Activated CD8-positive, alpha-beta T cell treated with anti-CD3 and anti-CD28 coated beads for 36 hours (primary cell): ENCODE measurements at regions not wholly inside any gene's neighbourhood (a gene's known extent, or its start where the extent isn't known, plus 50 kb on each side); places are given as distances from the start of the nearest gene placed in this dataset.

ENCODE experiments used
- ATAC-seq: fragments of 200-7000 bp; cut with Tn5 transposase; one replicate; pipeline ENCODE4 v1.10.0; 2021; ENCODE audit warnings: mild to moderate bottlenecking, moderate library complexity
- CTCF ChIA-PET: fragments of 350-600 bp; sonication (Branson Sonifier 250); formaldehyde crosslinking; loops from one replicate; lab custom pipeline; 2021; ENCODE audit warnings: antibody characterized with exemption; lab: Charles Lee
- POLR2A ChIA-PET: fragments of 350-600 bp; sonication (Branson Sonifier 250); formaldehyde crosslinking; loops from one replicate; lab custom pipeline; 2021; ENCODE audit warnings: antibody characterized with exemption; lab: Charles Lee
- DNase-seq: peaks from one replicate; pipeline ENCODE4 v3.0.0-alpha.2; 2020
- H3K27ac Mint-ChIP-seq: one replicate; pipeline ENCODE4 v1.8.0; 2021; ENCODE audit warnings: mild to moderate bottlenecking, mixed read lengths
- H3K27me3 Mint-ChIP-seq: one replicate; pipeline ENCODE4 v1.8.0; 2021; ENCODE audit warnings: mixed read lengths
- H3K36me3 Mint-ChIP-seq: one replicate; pipeline ENCODE4 v1.8.0; 2021; ENCODE audit warnings: low read depth, mixed read lengths
- H3K4me1 Mint-ChIP-seq: one replicate; pipeline ENCODE4 v1.8.0; 2021; ENCODE audit warnings: low read depth, mixed read lengths
- H3K4me3 Mint-ChIP-seq: one replicate; pipeline ENCODE4 v1.8.0; 2021; ENCODE audit warnings: mild to moderate bottlenecking, moderate library complexity, mixed read lengths
- H3K9me3 Mint-ChIP-seq: one replicate; pipeline ENCODE4 v1.8.0; 2021; ENCODE audit warnings: mixed read lengths
- intact Hi-C: fragments of 100-400 bp; cut with micrococcal nuclease; formaldehyde crosslinking; loops from one replicate; pipeline ENCODE4 v1.10.0; 2022
- TF ChIP-seq, protein P1 (sequence below): fragments of 200-600 bp; IDR thresholded peaks from one replicate; pipeline ENCODE4 v1.8.0; 2022; ENCODE audit warnings: antibody characterized with exemption, mild to moderate bottlenecking

DNA sequence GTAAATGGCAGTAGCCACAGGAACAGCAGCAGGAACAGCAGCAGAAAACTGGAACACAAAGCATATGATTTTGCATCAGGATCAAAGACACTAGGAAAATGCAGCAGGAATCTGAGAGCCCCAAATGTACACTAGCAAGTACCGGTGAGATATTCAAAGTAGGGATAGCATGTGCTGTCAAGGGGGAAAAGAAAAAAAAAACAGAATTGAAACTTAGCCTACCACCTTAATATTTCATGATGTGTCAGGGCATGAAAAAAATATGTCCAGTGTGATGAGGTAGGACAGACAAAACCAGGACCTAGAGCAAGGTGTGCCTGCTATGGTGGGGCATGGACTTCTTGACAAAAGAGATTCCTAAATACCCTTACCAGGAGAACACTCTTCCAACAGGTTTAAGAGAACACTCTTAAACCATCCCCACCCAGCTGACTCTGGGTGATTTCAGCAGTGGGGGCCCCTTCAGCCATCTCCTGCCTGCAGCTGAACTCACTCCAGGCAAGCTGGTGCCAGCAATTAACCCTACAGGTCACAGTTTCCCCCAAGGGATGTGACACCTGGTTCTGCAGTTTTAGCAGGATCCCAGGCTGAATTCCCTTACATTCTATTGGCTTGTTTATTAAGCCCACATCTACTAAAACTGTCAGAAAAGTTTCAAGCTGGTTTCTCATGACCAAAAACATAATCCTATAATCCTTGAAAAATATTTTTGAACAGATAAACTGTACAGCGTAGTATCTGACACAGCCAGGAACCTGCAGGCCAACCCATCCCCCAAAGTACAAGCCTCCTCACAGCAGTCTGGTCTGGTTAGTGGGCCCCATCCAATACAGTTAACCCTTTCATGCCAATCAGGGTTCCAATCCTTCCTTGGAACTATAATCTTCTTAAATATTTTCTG lies 62.9 kb upstream of the FMR1 start:
- Mint-ChIP-seq H3K4me1 (no peaks in the 10 kb centered on the region), H3K4me3 (no peak overlapping the region), H3K9me3 (no peaks in the 10 kb centered on the region), H3K27me3 (peaks cover 2% of the 10 kb centered on the region), H3K36me3 (no peaks in the 10 kb centered on the region), H3K27ac (no peak overlapping the region)
- POLR2A ChIA-PET, result no interaction called here
- intact Hi-C loops, result no loop called here
- ATAC-seq, result no peak
- CTCF ChIA-PET, result no interaction called here
- DNase-seq, result no peak
- TF ChIP-seq, protein P1, sequence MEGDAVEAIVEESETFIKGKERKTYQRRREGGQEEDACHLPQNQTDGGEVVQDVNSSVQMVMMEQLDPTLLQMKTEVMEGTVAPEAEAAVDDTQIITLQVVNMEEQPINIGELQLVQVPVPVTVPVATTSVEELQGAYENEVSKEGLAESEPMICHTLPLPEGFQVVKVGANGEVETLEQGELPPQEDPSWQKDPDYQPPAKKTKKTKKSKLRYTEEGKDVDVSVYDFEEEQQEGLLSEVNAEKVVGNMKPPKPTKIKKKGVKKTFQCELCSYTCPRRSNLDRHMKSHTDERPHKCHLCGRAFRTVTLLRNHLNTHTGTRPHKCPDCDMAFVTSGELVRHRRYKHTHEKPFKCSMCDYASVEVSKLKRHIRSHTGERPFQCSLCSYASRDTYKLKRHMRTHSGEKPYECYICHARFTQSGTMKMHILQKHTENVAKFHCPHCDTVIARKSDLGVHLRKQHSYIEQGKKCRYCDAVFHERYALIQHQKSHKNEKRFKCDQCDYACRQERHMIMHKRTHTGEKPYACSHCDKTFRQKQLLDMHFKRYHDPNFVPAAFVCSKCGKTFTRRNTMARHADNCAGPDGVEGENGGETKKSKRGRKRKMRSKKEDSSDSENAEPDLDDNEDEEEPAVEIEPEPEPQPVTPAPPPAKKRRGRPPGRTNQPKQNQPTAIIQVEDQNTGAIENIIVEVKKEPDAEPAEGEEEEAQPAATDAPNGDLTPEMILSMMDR, result no peak

DNA sequence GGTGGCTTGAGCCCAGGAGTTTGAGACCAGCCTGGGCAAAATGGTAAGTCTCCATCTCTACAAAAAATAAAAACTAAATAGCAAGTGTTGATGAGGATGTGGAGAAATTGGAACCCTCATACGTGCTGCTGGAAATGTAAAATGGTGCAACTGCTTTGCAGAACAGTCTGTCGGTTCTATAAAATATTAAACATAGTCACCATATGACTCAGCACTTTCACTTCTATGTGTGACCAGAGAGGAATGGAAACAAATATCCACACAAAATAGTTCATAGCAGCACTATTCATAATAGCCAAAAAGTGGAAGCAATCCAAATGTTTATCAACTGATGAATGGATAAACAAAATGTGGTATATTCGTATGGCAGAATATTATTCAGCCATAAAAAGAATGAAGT lies 60.8 kb upstream of the FMR1 start:
- ATAC-seq (no peak), DNase-seq (no peak)
- intact Hi-C loops, result no loop called here
- Mint-ChIP-seq H3K36me3 (no peaks in the 10 kb centered on the region), H3K27me3 (peaks cover 2% of the 10 kb centered on the region), H3K9me3 (no peaks in the 10 kb centered on the region), H3K4me3 (no peak overlapping the region), H3K4me1 (no peaks in the 10 kb centered on the region), H3K27ac (no peak overlapping the region)
- CTCF ChIA-PET, result no interaction called here
- TF ChIP-seq, protein P1, result no peak
- POLR2A ChIA-PET, result no interaction called here

DNA sequence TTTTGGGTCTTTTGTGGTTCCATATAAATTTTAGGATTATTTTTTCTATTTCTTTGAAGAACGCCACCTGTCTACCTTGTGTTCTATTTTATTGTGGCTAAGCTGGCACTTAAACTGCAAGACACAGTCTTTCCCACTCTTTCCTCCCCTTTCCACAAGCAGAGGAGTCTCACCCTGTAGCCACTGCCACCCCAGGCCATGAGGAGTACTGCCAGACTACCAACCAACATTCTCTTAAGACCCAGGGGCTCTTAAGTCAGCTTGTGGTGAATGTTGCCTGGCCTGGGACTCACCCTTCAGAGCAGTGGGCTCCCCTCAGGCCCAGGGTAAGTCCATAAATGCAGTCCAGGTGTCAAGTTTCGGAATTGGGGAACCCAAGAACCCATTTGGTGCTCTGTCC lies 58.0 kb upstream of the FMR1 start:
- no peaks in the 10 kb centered on the region for H3K9me3 Mint-ChIP-seq
- no peak for ATAC-seq
- CTCF ChIA-PET, result no interaction called here
- POLR2A ChIA-PET, result no interaction called here
- no peaks in the 10 kb centered on the region for H3K27me3 Mint-ChIP-seq
- DNase-seq, result no peak
- no peaks in the 10 kb centered on the region for H3K4me1 Mint-ChIP-seq
- no peak overlapping the region for H3K27ac Mint-ChIP-seq
- intact Hi-C loops, result no loop called here
- TF ChIP-seq, protein P1, result no peak
- H3K36me3 Mint-ChIP-seq, result no peaks in the 10 kb centered on the region
- no peak overlapping the region for H3K4me3 Mint-ChIP-seq

DNA sequence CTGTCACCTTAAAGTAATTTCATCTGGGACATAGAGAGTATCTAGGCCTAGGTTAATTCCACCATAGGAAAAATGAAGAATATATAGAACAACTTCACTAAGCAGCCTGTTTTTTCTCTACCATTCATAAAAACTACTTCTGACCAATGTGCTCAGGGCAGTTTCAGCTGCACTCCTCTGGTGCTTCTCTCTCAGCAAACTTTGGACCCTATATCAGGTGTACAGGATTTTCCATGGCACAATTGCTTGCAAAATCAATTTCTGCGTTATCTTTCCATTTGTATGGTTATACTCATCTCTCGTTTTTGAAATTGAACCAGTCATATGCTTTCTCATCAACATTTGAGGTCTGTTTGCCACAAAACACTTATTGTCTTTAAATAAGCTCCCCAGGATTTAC lies 52.1 kb upstream of the FMR1 start:
- POLR2A ChIA-PET, result no interaction called here
- TF ChIP-seq, protein P1, result no peak
- Mint-ChIP-seq H3K36me3 (no peaks in the 10 kb centered on the region), H3K4me3 (no peak overlapping the region), H3K9me3 (no peaks in the 10 kb centered on the region), H3K27me3 (no peaks in the 10 kb centered on the region), H3K4me1 (no peaks in the 10 kb centered on the region), H3K27ac (no peak overlapping the region)
- ATAC-seq (no peak), DNase-seq (no peak)
- intact Hi-C loops, result no loop called here
- CTCF ChIA-PET, result no interaction called here
